ENCODE measurements at regions not wholly inside any gene's neighbourhood (a gene's known extent, or its start where the extent isn't known, plus 50 kb on each side); places are given as distances from the start of the nearest gene placed in this dataset.

- no peak for TF ChIP-seq ZNF768 (tag by site-specific recombination; IDR thresholded peaks at IDR 0.05)
- TF ChIP-seq ZNF596 (tag by site-specific recombination; IDR thresholded peaks at IDR 0.05), result no peak
- TF ChIP-seq SP3 (tag by site-specific recombination; IDR thresholded peaks at IDR 0.05), result no peak
- TF ChIP-seq ZNF600 (tag by site-specific recombination; IDR thresholded peaks at IDR 0.05), result no peak
- TF ChIP-seq ZNF138 (tag by site-specific recombination; IDR thresholded peaks at IDR 0.05; ENCODE audit: borderline replicate concordance), result no peak
- TF ChIP-seq ZSCAN30 (tag by site-specific recombination; IDR thresholded peaks at IDR 0.05), result no peak
- TF ChIP-seq SCRT1 (tag by site-specific recombination; IDR thresholded peaks at IDR 0.05; ENCODE audit: borderline replicate concordance), result no peak
- no peak for TF ChIP-seq ZNF18 (tag by site-specific recombination; IDR thresholded peaks at IDR 0.05)
- no peak for TF ChIP-seq ZNF645 (tag by site-specific recombination; IDR thresholded peaks at IDR 0.05)
- TF ChIP-seq ZBTB8A (tag by site-specific recombination; IDR thresholded peaks at IDR 0.05), result no peak
- TF ChIP-seq PRDM2 (tag by site-specific recombination; IDR thresholded peaks at IDR 0.05; ENCODE audit: borderline replicate concordance), result no peak
- TF ChIP-seq ZNF530 (tag by site-specific recombination; IDR thresholded peaks at IDR 0.05; ENCODE audit: low read depth), result no peak
- TF ChIP-seq ZFHX2 (tag by site-specific recombination; conservative IDR thresholded peaks at IDR 0.05), result no peak
- no peak for TF ChIP-seq ZNF837 (tag by site-specific recombination; IDR thresholded peaks at IDR 0.05)
- no peak for TF ChIP-seq ZNF19 (tag by site-specific recombination; IDR thresholded peaks at IDR 0.05; ENCODE audit: low read depth)
- TF ChIP-seq KLF7 (tag by site-specific recombination; IDR thresholded peaks at IDR 0.05; ENCODE audit: borderline replicate concordance), result no peak
- TF ChIP-seq ZNF626 (tag by site-specific recombination; IDR thresholded peaks at IDR 0.05), result no peak
- no peak for TF ChIP-seq ZNF785 (tag by site-specific recombination; IDR thresholded peaks at IDR 0.05)
- Histone ChIP-seq H3K4me1 (ENCODE audit: control insufficient read depth, insufficient read depth, low read length) (no peaks in the 10 kb centered on the region), H3K9me3 (ENCODE audit: control insufficient read depth, insufficient read depth, low read depth, low read length) (no peaks in the 10 kb centered on the region), H3K27ac (ENCODE audit: extremely low read depth, low read depth, low read length) (no peak overlapping the region), H3K4me3 (ENCODE audit: low read depth, low read length) (no peak overlapping the region), H3K36me3 (ENCODE audit: control insufficient read depth in 2 of 2, insufficient read depth in 1 of 2, low read length in 2 of 2) (no peaks in the 10 kb centered on the region)
- ChIA-PET POLR2A (no interaction called here), CTCF (no interaction called here)
These were observed 581.4 kb downstream of the CDK5RAP2 start for GRCh38 chr9:119998614-119999013.

- POLR2A ChIA-PET, result no interaction called here
- Histone ChIP-seq H3K27ac (ENCODE audit: extremely low read depth, low read depth, low read length) (no peak overlapping the region), H3K4me3 (ENCODE audit: low read depth, low read length) (no peak overlapping the region), H3K9me3 (ENCODE audit: control insufficient read depth, insufficient read depth, low read depth, low read length) (no peaks in the 10 kb centered on the region), H3K36me3 (ENCODE audit: control insufficient read depth in 2 of 2, insufficient read depth in 1 of 2, low read length in 2 of 2) (no peaks in the 10 kb centered on the region), H3K4me1 (ENCODE audit: control insufficient read depth, insufficient read depth, low read length) (no peaks in the 10 kb centered on the region)
- TF ChIP-seq BCL6B (tag by site-specific recombination; IDR thresholded peaks at IDR 0.05) (no peak), ZNF639 (tag by site-specific recombination; IDR thresholded peaks at IDR 0.05) (no peak), ZNF549 (tag by site-specific recombination; IDR thresholded peaks at IDR 0.05) (no peak), ZNF311 (tag by site-specific recombination; IDR thresholded peaks at IDR 0.05; ENCODE audit: borderline replicate concordance) (no peak), ZNF560 (tag by site-specific recombination; IDR thresholded peaks at IDR 0.05; ENCODE audit: borderline replicate concordance) (no peak)
- CTCF ChIA-PET, result no interaction called here
These were observed 588.2 kb downstream of the CDK5RAP2 start for GRCh38 chr9:119991797-119992196.

All from HEK293 (cell line).